GM12878 (cell line): ENCODE measurements at regions not wholly inside any gene's neighbourhood (a gene's known extent, or its start where the extent isn't known, plus 50 kb on each side); places are given as distances from the start of the nearest gene placed in this dataset.

Experiments
- ATAC-seq: fragments of 200-7000 bp; cut with Tn5 transposase; 3 replicates; pipeline ENCODE4 v1.9.1; 2020; ENCODE audit warnings: mild to moderate bottlenecking, moderate library complexity
- BruUV-seq: library from RNA; stranded (reverse); fragments of 400-500 nt; replicated peaks from 2 replicates; lab custom pipeline; 2021; lab: Mats Ljungman, UMichigan
- CTCF ChIA-PET: fragments of 300-600 bp; sonication (Branson Sonifier 250); formaldehyde crosslinking; extraction: SDS; loops from one replicate; lab custom pipeline; 2021; ENCODE audit warnings: inconsistent platforms; lab: Yijun Ruan, JAX
- POLR2A ChIA-PET: fragments of 350-600 bp; formaldehyde crosslinking; extraction: SDS; loops from one replicate; lab custom pipeline; 2021; ENCODE audit warnings: inconsistent platforms; lab: Charles Lee
- RAD21 ChIA-PET: fragments of 300-600 bp; sonication (Branson Sonifier 250); formaldehyde crosslinking; loops from one replicate; lab custom pipeline; 2023; ENCODE audit warnings: antibody characterized with exemption; ENCODE audit not compliant: unreplicated experiment; lab: Charles Lee
- SMC1A ChIA-PET: fragments of 300-600 bp; sonication (Branson Sonifier 250); formaldehyde crosslinking; loops from one replicate; lab custom pipeline; 2023; ENCODE audit not compliant: unreplicated experiment, uncharacterized antibody; lab: Charles Lee
- DNase-seq: peaks from one replicate; pipeline ENCODE4 v3.0.0-alpha.2; 2011; ENCODE audit warnings: low read depth, low spot score
- FAIRE-seq: peaks from 3 replicates; lab custom pipeline; 2011; peaks lifted over from hg19 to GRCh38; lab: Jason Lieb, UNC
- H2AFZ ChIP-seq: 2 replicates; pipeline ENCODE4 v1.6.0; 2011; ENCODE audit warnings: low read depth, low read length, control low read depth; ENCODE audit not compliant: control insufficient read depth
- H3K27ac ChIP-seq: 2 replicates; pipeline ENCODE4 v1.5.1; 2011; ENCODE audit warnings: control low read depth; ENCODE audit not compliant: control insufficient read depth, insufficient read depth
- H3K27me3 ChIP-seq, 2 experiments: replicated peaks in 1 of 2; 2 replicates each; pipeline versions ENCODE4 v1.6.0 to v1.6.1; 2011; ENCODE audit warnings: low read length in 1 of 2; ENCODE audit not compliant: control insufficient read depth in 2 of 2, insufficient read depth in 2 of 2
- H3K36me3 ChIP-seq, 2 experiments: 2 replicates each; pipeline ENCODE4 v1.5.1; 2011; ENCODE audit warnings: low read length in 1 of 2; ENCODE audit not compliant: control insufficient read depth in 2 of 2, insufficient read depth in 2 of 2
- H3K4me1 ChIP-seq: 2 replicates; pipeline ENCODE4 v1.6.1; 2011; ENCODE audit warnings: mild to moderate bottlenecking, low read length, moderate library complexity, mixed read lengths; ENCODE audit not compliant: control insufficient read depth, insufficient read depth
- H3K4me2 ChIP-seq: 2 replicates; pipeline ENCODE4 v1.6.0; 2011; ENCODE audit warnings: control low read depth; ENCODE audit not compliant: control insufficient read depth, insufficient read depth
- H3K4me3 ChIP-seq: fragments of 200-600 bp; sonication (generic); 2 replicates; pipeline ENCODE4 v1.5.1; 2016
- H3K79me2 ChIP-seq: 2 replicates; pipeline ENCODE4 v1.6.0; 2011; ENCODE audit warnings: low read length; ENCODE audit not compliant: control insufficient read depth, insufficient read depth
- H3K9ac ChIP-seq: 2 replicates; pipeline ENCODE4 v1.8.0; 2011; ENCODE audit warnings: low read length, control low read depth, mixed read lengths; ENCODE audit not compliant: control insufficient read depth, insufficient read depth
- H3K9me3 ChIP-seq: replicated peaks from 3 replicates; pipeline ENCODE4 v1.5.1; 2011; ENCODE audit warnings: mild to moderate bottlenecking, low read length; ENCODE audit not compliant: control insufficient read depth, insufficient read depth
- H4K20me1 ChIP-seq: 2 replicates; pipeline ENCODE4 v1.6.0; 2011; ENCODE audit not compliant: control insufficient read depth, insufficient read depth
- BCL3 ChIP-seq: IDR thresholded peaks from 2 replicates; pipeline ENCODE4 v1.6.1; 2011; ENCODE audit warnings: borderline replicate concordance, low read depth, mild to moderate bottlenecking, moderate library complexity, low read length; ENCODE audit not compliant: insufficient read depth, poor library complexity, severe bottlenecking
- BCLAF1 ChIP-seq: fragments of 450-650 bp; IDR thresholded peaks from 2 replicates; pipeline ENCODE4 v1.6.1; 2017; ENCODE audit warnings: antibody characterized with exemption, mild to moderate bottlenecking, moderate library complexity
- EGR1 ChIP-seq, 2 experiments: IDR thresholded peaks; 1 replicate in 1 of 2; 2 replicates in 1 of 2; pipeline ENCODE4 v1.6.1; 2011 to 2012; ENCODE audit warnings: low read depth in 2 of 2, low read length in 2 of 2, borderline replicate concordance in 1 of 2, mild to moderate bottlenecking in 1 of 2, moderate library complexity in 1 of 2
- ETV6 ChIP-seq, 2 experiments: fragments of 450-650 bp in 1 of 2; IDR thresholded peaks in 1 of 2; conservative IDR thresholded peaks in 1 of 2; 2 replicates each; pipeline ENCODE4 v1.6.1; 2014; ENCODE audit warnings: antibody characterized with exemption in 1 of 2, borderline replicate concordance in 1 of 2, low read depth in 1 of 2, mild to moderate bottlenecking in 1 of 2, moderate library complexity in 1 of 2
- NKRF ChIP-seq: fragments of 450-650 bp; conservative IDR thresholded peaks from 2 replicates; pipeline ENCODE4 v1.6.1; 2017; ENCODE audit warnings: mild to moderate bottlenecking, moderate library complexity
- RAD51 ChIP-seq: fragments of 450-650 bp; IDR thresholded peaks from 2 replicates; pipeline ENCODE4 v1.6.1; 2016; ENCODE audit warnings: moderate library complexity, mild to moderate bottlenecking, inconsistent platforms
- SREBF2 ChIP-seq: IDR thresholded peaks from 2 replicates; pipeline ENCODE4 v1.6.1; 2012; ENCODE audit warnings: mild to moderate bottlenecking, low read length
- YY1 ChIP-seq: IDR thresholded peaks from 2 replicates; pipeline ENCODE4 v1.6.1; 2011; ENCODE audit warnings: low read depth, mild to moderate bottlenecking, low read length
- ZBTB40 ChIP-seq: fragments of 450-650 bp; IDR thresholded peaks from 2 replicates; pipeline ENCODE4 v1.6.1; 2016; ENCODE audit warnings: mild to moderate bottlenecking, moderate library complexity, borderline replicate concordance
- ZNF274 ChIP-seq: IDR thresholded peaks from one replicate; pipeline ENCODE4 v1.8.0; 2011; ENCODE audit not compliant: insufficient read length, insufficient read depth
- WGBS: methylation state at CpG from one replicate; pipeline ENCODE4 v1.1.6; 2016; ENCODE audit warnings: low lambda C conversion rate; ENCODE audit not compliant: insufficient replicate concordance, insufficient coverage; ENCODE audit errors: missing lambda C conversion rate; 5-methylcytosine and 5-hydroxymethylcytosine counted together
- in situ Hi-C: fragments of 300-500 bp; cut with MboI; formaldehyde crosslinking; loops from 9 replicates; pipeline ENCODE4 v1.14.3; 2018; ENCODE audit warnings: mixed read lengths
- intact Hi-C: fragments of 100-400 bp; cut with micrococcal nuclease; formaldehyde crosslinking; loops from one replicate; pipeline ENCODE4 v1.14.2; 2022; ENCODE audit not compliant: unreplicated experiment

- no TSS peak for BruUV-seq
- no peak for TF ChIP-seq ZBTB40
- 0 out of 2 replicates have a peak, but pooled peaks have one; percentile 17 for TF ChIP-seq RAD51
- TF ChIP-seq ZNF274, result no peak
- no peak for TF ChIP-seq EGR1 (IDR thresholded peaks at IDR 0.05; ENCODE audit: borderline replicate concordance in 1 of 2, low read depth in 2 of 2, low read length in 2 of 2)
- peak in 1 of 2 experiments; percentile 69; a peak in 1 of 4 replicates for TF ChIP-seq ETV6 (conservative IDR thresholded peaks at IDR 0.05 in 1 of 2, IDR thresholded peaks at IDR 0.05 in 1 of 2; ENCODE audit: borderline replicate concordance in 1 of 2, low read depth in 1 of 2)
- no peak for TF ChIP-seq BCL3
- TF ChIP-seq YY1, result peak; percentile 56; the same call in 1 of the 2 replicates
- TF ChIP-seq SREBF2, result no peak
- no peak for TF ChIP-seq BCLAF1
- no peak for TF ChIP-seq NKRF
Measured at GRCh38 chr6:105757512-105758200, 328.5 kb upstream of the PRDM1 start.

More at GRCh38 chr6:105757512-105758200, 328.5 kb upstream of the PRDM1 start:
- Histone ChIP-seq H3K79me2 (no peaks in the 10 kb centered on the region), H4K20me1 (no peaks in the 10 kb centered on the region), H2AFZ (no peak overlapping the region), H3K36me3 (no peaks in the 10 kb centered on the region), H3K4me3 (no peak overlapping the region), H3K4me2 (peak overlapping the region; percentile 26), H3K4me1 (peaks cover 11% of the 10 kb centered on the region; the same call in 1 of the 2 replicates), H3K9ac (no peak overlapping the region), H3K27me3 (no peaks in the 10 kb centered on the region; a peak in 1 of 4 replicates), H3K27ac (no peak overlapping the region), H3K9me3 (no peaks in the 10 kb centered on the region; the same call in 2 of the 3 replicates)
- ChIA-PET POLR2A (interaction anchor here (0.6 to 1.5 kb wide), 3 partner anchors 17 to 60 kb away, joined by 3 read pairs; no protein-coding TSS in a partner anchor), SMC1A (interaction anchor here (0.6 to 1.6 kb wide), 6 partner anchors 11 to 464 kb away, joined by 3 to 4 read pairs (median 3); no protein-coding TSS in a partner anchor), CTCF (interaction anchor here (1.2 to 1.4 kb wide), 2 partner anchors 20 to 59 kb away, joined by 3 to 4 read pairs; no protein-coding TSS in a partner anchor), RAD21 (interaction anchor here (1.1 kb wide), 1 partner anchor 37 kb away, joined by 3 read pairs; no protein-coding TSS in a partner anchor)
- intact Hi-C loops (loop anchor here (5.0 kb wide), 1 partner anchor 35 kb away; no protein-coding TSS in a partner anchor), in situ Hi-C loops (no loop called here)
- FAIRE-seq (peak; percentile 54), ATAC-seq (peak; percentile 95), DNase-seq (peak; percentile 76)
- WGBS, result 38% methylated on average over 5 of the region's 5 CpGs
